ENCODE measurements at regions not wholly inside any gene's neighbourhood (a gene's known extent, or its start where the extent isn't known, plus 50 kb on each side); places are given as distances from the start of the nearest gene placed in this dataset.

- Histone ChIP-seq H3K4me1 (no peaks in the 10 kb centered on the region), H3K36me3 (no peaks in the 10 kb centered on the region), H3K9me3 (no peaks in the 10 kb centered on the region), H3K4me3 (no peak overlapping the region), H3K9ac (ENCODE audit: low read depth in 2 of 2, low read length in 2 of 2) (no peak overlapping the region), H3K27ac (no peak overlapping the region), H3K27me3 (no peaks in the 10 kb centered on the region)
- intact Hi-C loops (cut with DNase I), result no loop called here
- TF ChIP-seq CTCF (IDR thresholded peaks at IDR 0.05), result no peak
- DNase-seq, result no peak
These were observed 69.8 kb upstream of the ESRRB start for GRCh38 chr14:76306131-76306530.

- no peak overlapping the region for H3K27ac ChIP-seq
- no peak for DNase-seq
- no peaks in the 10 kb centered on the region for H3K27me3 ChIP-seq
- no peaks in the 10 kb centered on the region for H3K36me3 ChIP-seq
- no peaks in the 10 kb centered on the region for H3K4me1 ChIP-seq
- intact Hi-C loops (cut with DNase I), result no loop called here
- H3K9ac ChIP-seq (ENCODE audit: low read depth in 2 of 2, low read length in 2 of 2), result no peak overlapping the region
- H3K9me3 ChIP-seq, result no peaks in the 10 kb centered on the region
- no peak for TF ChIP-seq CTCF (IDR thresholded peaks at IDR 0.05)
- H3K4me3 ChIP-seq, result no peak overlapping the region
These were observed 67.9 kb upstream of the ESRRB start for GRCh38 chr14:76307786-76308780.

GRCh38 chr14:76309572-76310162 is 66.3 kb upstream of the ESRRB start:
- no peaks in the 10 kb centered on the region for H3K4me1 ChIP-seq
- no peaks in the 10 kb centered on the region for H3K36me3 ChIP-seq
- intact Hi-C loops (cut with DNase I), result no loop called here
- TF ChIP-seq CTCF (IDR thresholded peaks at IDR 0.05), result no peak
- no peak overlapping the region for H3K27ac ChIP-seq
- no peak overlapping the region for H3K4me3 ChIP-seq
- no peak overlapping the region for H3K9ac ChIP-seq (ENCODE audit: low read depth in 2 of 2, low read length in 2 of 2)
- no peaks in the 10 kb centered on the region for H3K27me3 ChIP-seq
- H3K9me3 ChIP-seq, result no peaks in the 10 kb centered on the region
- no peak for DNase-seq

- Histone ChIP-seq H3K36me3 (no peaks in the 10 kb centered on the region), H3K9ac (ENCODE audit: low read depth in 2 of 2, low read length in 2 of 2) (no peak overlapping the region), H3K27ac (no peak overlapping the region), H3K4me1 (no peaks in the 10 kb centered on the region), H3K27me3 (no peaks in the 10 kb centered on the region), H3K4me3 (no peak overlapping the region), H3K9me3 (no peaks in the 10 kb centered on the region)
- no peak for DNase-seq
- intact Hi-C loops (cut with DNase I), result no loop called here
- TF ChIP-seq CTCF (IDR thresholded peaks at IDR 0.05), result no peak
These were observed 64.7 kb upstream of the ESRRB start for GRCh38 chr14:76311079-76311758.

- DNase-seq, result no peak
- Histone ChIP-seq H3K9me3 (no peaks in the 10 kb centered on the region), H3K27ac (no peak overlapping the region), H3K9ac (ENCODE audit: low read depth in 2 of 2, low read length in 2 of 2) (no peak overlapping the region), H3K27me3 (no peaks in the 10 kb centered on the region), H3K4me3 (no peak overlapping the region), H3K4me1 (no peaks in the 10 kb centered on the region), H3K36me3 (no peaks in the 10 kb centered on the region)
- TF ChIP-seq CTCF (IDR thresholded peaks at IDR 0.05), result no peak
- intact Hi-C loops (cut with DNase I), result no loop called here
These were observed 63.1 kb upstream of the ESRRB start for GRCh38 chr14:76312821-76313220.

Measured in colonic mucosa (tissue), 4 donors.